Tibial artery (tissue), 4 donors: ENCODE measurements at regions not wholly inside any gene's neighbourhood (a gene's known extent, or its start where the extent isn't known, plus 50 kb on each side); places are given as distances from the start of the nearest gene placed in this dataset.
"Not testable (repeated sequence)": the region's sequence is repeated elsewhere in the genome, so short reads cannot be mapped to it uniquely, and the experiment has no call there.

ENCODE experiments used
- DNase-seq, 2 donors: peaks; one replicate each; pipeline ENCODE4 v3.0.0-alpha.2; 2019
- H3K27ac ChIP-seq, 2 donors: fragments of 200-600 bp; sonication (generic) in 1 of 2; 1 replicate in 1 of 2; 2 replicates in 1 of 2; pipeline ENCODE4 v1.5.1; 2018 to 2019; ENCODE audit warnings: mild to moderate bottlenecking in 1 of 2
- H3K27me3 ChIP-seq, 2 donors: fragments of 200-600 bp; sonication (generic) in 1 of 2; one replicate each; pipeline versions ENCODE4 v1.5.1 to v1.6.0; 2016 to 2019
- H3K36me3 ChIP-seq, 3 donors: fragments of 200-600 bp; sonication (generic) in 2 of 3; one replicate each; pipeline ENCODE4 v1.5.1; 2016 to 2019; ENCODE audit warnings: mild to moderate bottlenecking in 2 of 3
- H3K4me1 ChIP-seq, 4 donors: fragments of 200-600 bp; sonication (generic) in 2 of 4; 1 replicate in 3 of 4; 2 replicates in 1 of 4; pipeline ENCODE4 v1.5.1; 2016 to 2019
- H3K4me3 ChIP-seq, 2 donors: fragments of 200-600 bp; sonication (generic) in 1 of 2; 1 replicate in 1 of 2; 2 replicates in 1 of 2; pipeline ENCODE4 v1.5.1; 2018 to 2019; ENCODE audit warnings: mild to moderate bottlenecking in 2 of 2
- H3K9me3 ChIP-seq, 3 donors: fragments of 200-600 bp; sonication (generic) in 1 of 3; one replicate each; pipeline ENCODE4 v1.5.1; 2016 to 2019
- CTCF ChIP-seq, 2 experiments: fragments of 200-600 bp in 1 of 2; fragments of 450-650 bp in 1 of 2; IDR thresholded peaks; one replicate each; pipeline ENCODE4 v1.5.1; 2017 to 2019; ENCODE audit warnings: antibody characterized with exemption in 2 of 2, mild to moderate bottlenecking in 1 of 2, moderate library complexity in 1 of 2
- intact Hi-C: fragments of 100-400 bp; cut with DNase I; formaldehyde crosslinking; loops from one replicate; pipeline ENCODE4 v1.15.0; 2023; ENCODE audit warnings: low total_unique reads

- intact Hi-C loops = no loop called here
- no peak overlapping the region for H3K4me3 ChIP-seq
- DNase-seq = no peak
- peaks cover 0 to 10% (median 0%) of the 10 kb centered on the region in 3 donors for H3K9me3 ChIP-seq
- H3K36me3 ChIP-seq = no peaks in the 10 kb centered on the region
- no peaks in the 10 kb centered on the region for H3K4me1 ChIP-seq
- no peak overlapping the region for H3K27ac ChIP-seq
- no peak for TF ChIP-seq CTCF (IDR thresholded peaks at IDR 0.05)
- no peaks in the 10 kb centered on the region for H3K27me3 ChIP-seq
Observed at GRCh38 chr2:212722046-212722445, 183.4 kb upstream of the ERBB4 start.

- no peaks in the 10 kb centered on the region for H3K4me1 ChIP-seq
- H3K27me3 ChIP-seq = no peaks in the 10 kb centered on the region
- H3K27ac ChIP-seq = no peak overlapping the region
- peak in 1 of 2 donors; percentile 62 for DNase-seq
- TF ChIP-seq CTCF (IDR thresholded peaks at IDR 0.05) = no peak
- H3K36me3 ChIP-seq = no peaks in the 10 kb centered on the region
- H3K4me3 ChIP-seq = no peak overlapping the region
- intact Hi-C loops = no loop called here
- H3K9me3 ChIP-seq = peaks cover 0 to 10% (median 0%) of the 10 kb centered on the region in 3 donors
Observed at GRCh38 chr2:212721026-212721451, 182.4 kb upstream of the ERBB4 start.

GRCh38 chr2:212715411-212715810 is 176.8 kb upstream of the ERBB4 start:
- H3K27me3 ChIP-seq, H3K27ac ChIP-seq, H3K4me3 ChIP-seq, intact Hi-C loops, H3K36me3 ChIP-seq, H3K4me1 ChIP-seq, H3K9me3 ChIP-seq, DNase-seq: not testable (repeated sequence)

GRCh38 chr2:212713681-212714080 is 175.1 kb upstream of the ERBB4 start:
- Histone ChIP-seq H3K27ac (no peak overlapping the region), H3K4me1 (no peaks in the 10 kb centered on the region), H3K27me3 (no peaks in the 10 kb centered on the region), H3K4me3 (no peak overlapping the region), H3K36me3 (no peaks in the 10 kb centered on the region), H3K9me3 (no peaks in the 10 kb centered on the region)
- intact Hi-C loops = no loop called here
- DNase-seq = no peak
- TF ChIP-seq CTCF (IDR thresholded peaks at IDR 0.05) = no peak

GRCh38 chr2:212712991-212713390 is 174.4 kb upstream of the ERBB4 start:
- Histone ChIP-seq H3K27me3 (no peaks in the 10 kb centered on the region), H3K27ac (no peak overlapping the region), H3K4me3 (no peak overlapping the region), H3K36me3 (no peaks in the 10 kb centered on the region), H3K9me3 (no peaks in the 10 kb centered on the region), H3K4me1 (no peaks in the 10 kb centered on the region)
- intact Hi-C loops = no loop called here
- no peak for TF ChIP-seq CTCF (IDR thresholded peaks at IDR 0.05)
- DNase-seq = no peak

GRCh38 chr2:212712466-212712865 is 173.9 kb upstream of the ERBB4 start:
- DNase-seq = no peak
- H3K36me3 ChIP-seq = no peaks in the 10 kb centered on the region
- intact Hi-C loops = no loop called here
- no peaks in the 10 kb centered on the region for H3K4me1 ChIP-seq
- H3K9me3 ChIP-seq = no peaks in the 10 kb centered on the region
- TF ChIP-seq CTCF (IDR thresholded peaks at IDR 0.05) = no peak
- no peaks in the 10 kb centered on the region for H3K27me3 ChIP-seq
- H3K4me3 ChIP-seq = no peak overlapping the region
- no peak overlapping the region for H3K27ac ChIP-seq
